NCI-H187 treated with DMSO at 0.1 percent for 48 hours (cell line): ENCODE measurements at regions not wholly inside any gene's neighbourhood (a gene's known extent, or its start where the extent isn't known, plus 50 kb on each side); places are given as distances from the start of the nearest gene placed in this dataset.
"Not testable (repeated sequence)": the region's sequence is repeated elsewhere in the genome, so short reads cannot be mapped to it uniquely, and the experiment has no call there.

Experiments used
- DNase-seq: peaks from one replicate; lab custom pipeline; 2025; lab: John Stamatoyannopoulos, UW

DNA sequence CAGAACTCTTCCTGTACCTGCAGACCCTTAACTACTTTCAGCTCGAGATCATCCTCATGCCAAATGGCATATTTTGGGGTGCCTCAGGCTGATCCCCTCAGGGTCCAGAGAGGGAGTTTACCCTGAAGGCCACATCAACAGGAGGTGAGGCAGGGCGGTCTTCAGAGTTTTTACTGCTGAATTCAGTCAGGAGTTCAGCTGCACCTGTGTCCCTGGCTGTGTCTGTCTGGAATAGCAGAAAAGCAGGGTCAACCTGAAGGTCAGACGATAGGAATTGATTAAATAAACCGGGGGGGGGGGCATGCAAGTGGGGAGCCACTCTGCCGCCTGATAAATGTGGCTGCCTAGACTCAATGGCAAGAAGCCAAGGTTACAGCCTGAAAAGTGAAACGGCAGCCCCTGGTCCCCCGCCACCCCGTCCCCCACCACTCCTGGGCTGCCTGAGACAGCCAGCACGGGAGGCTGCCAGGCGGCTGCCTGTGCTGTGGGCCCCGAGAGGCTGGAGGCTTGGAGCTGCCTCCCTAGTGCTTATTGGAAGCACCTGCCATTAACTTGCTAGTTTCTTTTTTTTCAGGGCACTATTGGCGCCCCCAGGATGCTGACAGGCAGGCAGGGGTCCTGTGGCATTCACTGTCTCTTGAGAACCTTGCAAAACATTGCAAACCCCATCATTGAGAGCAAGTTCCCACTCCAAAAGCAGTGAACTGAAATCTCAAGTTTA lies 182.7 kb upstream of the PPP1R26 start:
- no peak for DNase-seq

DNA sequence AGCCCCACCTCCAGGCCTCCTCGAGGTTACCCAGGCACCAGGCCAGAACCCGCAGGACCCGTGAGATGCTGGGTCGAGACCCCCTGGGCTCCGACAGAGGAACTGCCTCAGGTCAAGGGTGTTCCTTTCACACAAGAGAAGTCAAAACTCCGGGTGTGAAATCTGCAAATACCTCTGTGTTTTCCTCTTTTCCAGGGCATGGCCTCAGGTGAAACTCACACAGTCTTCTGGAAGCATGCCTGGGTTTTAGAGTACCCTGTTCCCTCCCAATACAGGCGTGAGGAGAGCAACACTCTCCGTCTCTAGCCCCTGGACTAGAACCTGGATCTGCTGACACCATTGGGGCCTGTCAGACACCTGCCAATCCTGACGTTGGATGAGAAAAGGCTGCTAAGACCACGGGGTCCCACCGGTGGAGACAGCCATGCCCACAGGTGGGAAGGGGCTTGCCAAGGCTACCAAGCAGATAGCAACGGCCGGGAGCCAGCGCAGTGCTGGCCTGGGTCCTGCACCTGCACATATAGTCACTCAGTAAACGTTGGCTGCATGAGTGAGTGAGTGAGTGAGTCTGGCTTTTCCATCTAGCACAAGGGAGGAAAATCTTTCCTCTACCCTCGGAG lies 182.0 kb upstream of the PPP1R26 start:
- no peak for DNase-seq

DNA sequence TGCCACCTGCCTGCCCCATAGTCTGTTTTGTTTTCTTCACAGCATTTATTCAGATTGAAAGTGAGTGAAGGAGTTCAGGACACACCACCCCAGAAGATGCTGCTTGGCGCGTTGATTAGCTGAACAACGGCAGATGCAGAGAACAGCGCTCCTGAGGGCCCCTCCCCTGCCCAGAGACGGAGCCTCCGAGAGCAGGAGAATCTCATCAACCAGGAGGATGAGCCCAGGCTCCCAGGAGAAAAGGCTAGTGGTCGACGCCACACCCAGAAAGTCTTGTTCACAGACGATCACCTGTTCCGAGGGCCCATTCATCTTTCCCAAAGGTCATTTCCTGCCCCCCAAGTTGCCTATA lies 180.4 kb upstream of the PPP1R26 start:
- DNase-seq: no peak

DNA sequence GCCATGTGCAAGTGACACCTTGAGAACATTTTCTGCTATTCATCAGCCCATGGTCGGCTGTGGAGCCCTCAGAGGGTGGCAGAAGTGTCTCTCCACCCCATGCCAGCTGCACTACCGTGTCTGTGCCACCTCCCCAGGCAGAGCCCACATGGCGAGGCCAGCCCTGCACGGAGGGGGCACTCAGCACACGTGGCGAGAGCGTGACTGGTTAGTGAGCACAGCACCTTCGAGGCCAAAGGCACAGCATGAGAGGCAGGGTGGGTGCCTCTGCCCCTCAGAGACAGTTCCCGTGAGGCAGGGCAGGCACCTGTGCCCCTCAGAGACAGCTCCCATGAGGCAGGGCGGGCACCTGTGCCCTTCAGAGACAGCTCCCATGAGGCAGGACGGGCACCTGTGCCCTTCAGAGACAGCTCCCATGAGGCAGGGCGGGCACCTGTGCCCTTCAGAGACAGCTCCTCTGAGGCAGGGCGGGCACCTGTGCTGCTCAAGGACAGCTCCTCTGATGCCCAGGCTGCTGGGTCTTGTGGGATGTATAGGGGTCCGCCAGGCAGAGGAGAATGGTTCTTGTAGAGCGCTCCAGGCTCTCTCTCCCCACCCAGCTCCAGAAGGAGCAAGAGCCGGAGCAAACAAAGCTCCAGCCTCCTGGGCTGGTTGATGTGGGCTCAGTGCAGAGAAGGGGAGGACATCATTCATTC lies 179.8 kb upstream of the PPP1R26 start:
- no peak for DNase-seq

DNA sequence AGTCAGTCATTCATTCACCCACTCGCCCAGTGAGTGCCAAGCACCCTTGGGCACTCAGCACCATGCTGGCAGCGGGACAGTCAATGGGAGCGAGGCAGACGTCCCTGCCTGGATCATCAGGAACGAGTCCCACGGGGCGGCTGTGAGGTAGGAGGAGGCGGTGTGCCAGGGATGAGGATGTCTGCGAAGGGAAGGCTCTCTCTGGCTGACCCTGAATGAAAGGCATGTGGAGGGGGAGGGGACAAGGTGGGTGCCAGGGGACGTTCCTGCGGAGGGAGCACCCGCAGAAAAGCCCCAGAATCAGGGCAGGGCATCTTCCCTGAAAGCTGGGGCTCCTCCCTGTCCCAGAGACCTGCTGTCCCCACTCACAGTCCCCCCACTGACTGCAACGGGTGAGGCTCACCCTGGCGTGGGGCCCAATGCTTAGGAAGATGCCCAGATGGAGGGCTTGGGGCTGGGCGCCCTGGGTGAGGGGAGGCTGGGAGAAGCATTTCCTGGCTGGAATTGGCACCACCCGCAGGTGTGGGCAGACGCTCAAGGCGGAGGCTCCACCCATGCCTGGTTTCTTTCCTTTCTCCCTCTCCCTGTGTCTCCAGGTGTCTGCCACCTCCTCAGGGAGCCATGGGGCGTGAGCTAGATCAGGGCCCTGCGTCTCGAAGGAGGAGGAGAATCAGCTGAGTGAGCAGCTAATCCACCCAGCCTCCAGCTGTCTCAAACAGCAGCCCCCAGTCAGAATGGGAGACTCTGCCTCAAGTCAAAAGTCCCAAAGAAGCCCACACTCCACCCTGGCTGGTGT lies 179.0 kb upstream of the PPP1R26 start:
- DNase-seq: no peak

DNA sequence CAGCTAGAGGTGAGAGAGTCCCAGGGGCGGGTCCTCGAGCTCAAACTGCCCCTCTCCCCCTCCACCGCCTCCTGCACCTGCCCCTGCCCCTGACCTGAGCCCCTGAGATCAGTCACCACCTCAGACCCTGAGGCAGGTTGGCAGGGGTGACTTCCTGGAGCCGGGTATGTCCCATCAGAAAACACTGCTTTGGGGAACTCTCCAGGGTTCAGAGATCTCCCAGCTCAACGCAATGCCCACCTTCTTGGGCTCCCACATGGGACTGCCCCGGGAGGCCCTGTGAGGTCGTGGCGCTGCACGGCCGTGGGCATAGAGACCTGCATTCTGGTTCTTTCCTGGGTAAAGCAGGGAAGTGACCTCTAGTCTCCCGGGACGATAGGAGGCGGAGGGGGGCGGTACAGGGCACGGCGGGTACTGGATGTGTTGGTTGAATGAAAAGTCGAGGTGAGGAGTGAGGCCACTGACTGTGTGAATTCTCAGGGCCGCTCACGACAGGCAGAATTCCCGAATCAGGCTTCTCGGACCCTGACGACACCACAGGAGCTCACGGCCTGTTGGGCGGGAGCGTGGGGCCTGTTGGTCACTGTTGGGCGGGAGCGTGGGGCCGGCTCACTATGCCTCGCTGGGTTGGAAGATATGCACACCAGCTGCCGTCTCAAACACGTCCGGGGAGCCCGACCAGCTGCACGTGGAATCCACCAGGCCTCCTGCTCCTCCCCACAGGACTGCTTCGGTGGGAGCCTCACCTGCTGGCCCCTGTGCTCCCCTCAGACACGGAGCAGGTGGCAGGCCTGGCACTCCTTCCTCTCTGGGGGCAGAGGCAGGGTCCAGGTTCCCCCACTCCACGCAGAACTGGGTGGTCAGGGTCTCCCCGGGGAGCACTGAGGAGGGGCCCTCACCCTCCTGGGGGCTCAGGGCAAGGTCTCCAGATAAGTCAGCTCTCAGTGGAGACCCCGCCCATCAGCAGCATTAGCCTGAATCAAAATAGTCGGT lies 178.0 kb upstream of the PPP1R26 start:
- DNase-seq: no peak

DNA sequence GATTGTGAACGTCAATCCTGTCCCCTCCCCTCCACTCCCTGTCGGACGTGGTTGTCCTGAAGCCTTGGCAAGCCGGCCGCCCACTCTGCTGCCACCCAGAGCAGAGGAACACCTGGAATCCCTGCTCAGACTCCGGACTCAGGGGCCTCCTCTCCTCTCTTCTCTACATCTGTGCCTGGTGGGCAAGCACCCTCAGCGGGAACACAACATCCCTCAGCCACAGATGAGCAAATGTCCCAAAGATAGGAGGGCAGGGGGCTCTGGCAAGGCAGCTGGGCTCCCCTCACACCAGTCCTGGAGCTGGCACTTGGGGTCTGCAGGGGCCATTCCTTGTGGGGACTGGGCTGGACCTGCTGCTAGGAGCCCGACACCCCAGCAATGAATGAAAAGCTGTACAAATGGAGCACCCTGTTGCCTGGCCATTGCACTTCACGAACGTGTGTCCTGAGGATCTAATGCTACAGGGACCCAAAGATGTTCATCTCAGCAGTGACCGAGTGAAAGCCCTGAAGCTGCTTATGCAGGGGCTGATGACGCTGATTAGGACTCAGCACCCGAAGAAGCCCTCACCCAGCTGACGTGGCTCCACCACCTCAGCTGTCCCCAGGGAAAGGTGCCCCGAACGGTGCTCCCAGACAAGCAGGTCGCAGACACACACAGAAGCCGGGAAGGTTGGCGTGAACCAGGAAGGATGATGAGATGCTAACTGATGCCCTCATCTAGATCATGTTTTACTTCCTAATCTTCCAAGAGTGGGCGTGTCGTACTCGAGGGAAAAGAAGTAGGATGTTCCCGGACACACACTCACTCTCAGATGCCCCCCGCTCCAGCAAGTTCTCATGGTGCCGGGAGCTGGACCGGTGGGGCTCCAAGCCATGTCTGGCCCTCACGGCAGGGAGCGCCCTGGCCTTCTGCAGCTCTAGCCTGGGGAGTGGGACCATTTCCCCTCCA lies 177.0 kb upstream of the PPP1R26 start:
- DNase-seq: no peak

DNA sequence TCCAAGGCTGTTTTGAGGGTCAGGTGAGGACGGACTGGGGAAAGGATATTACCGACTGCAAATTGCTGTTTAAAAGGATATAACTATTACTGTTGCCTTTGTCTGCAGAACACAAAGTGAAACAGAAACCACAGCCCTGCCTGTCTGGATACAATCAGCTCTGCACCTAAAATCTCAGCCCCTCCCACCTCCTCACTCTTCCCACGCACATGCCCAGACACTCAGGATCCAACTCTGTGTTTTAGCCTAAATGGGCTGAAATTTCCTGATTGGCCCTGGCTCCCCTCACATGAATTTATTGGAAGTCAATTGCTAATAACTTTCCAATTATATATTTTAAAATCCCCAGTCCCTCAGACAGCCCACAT lies 176.3 kb upstream of the PPP1R26 start:
- DNase-seq: no peak

DNA sequence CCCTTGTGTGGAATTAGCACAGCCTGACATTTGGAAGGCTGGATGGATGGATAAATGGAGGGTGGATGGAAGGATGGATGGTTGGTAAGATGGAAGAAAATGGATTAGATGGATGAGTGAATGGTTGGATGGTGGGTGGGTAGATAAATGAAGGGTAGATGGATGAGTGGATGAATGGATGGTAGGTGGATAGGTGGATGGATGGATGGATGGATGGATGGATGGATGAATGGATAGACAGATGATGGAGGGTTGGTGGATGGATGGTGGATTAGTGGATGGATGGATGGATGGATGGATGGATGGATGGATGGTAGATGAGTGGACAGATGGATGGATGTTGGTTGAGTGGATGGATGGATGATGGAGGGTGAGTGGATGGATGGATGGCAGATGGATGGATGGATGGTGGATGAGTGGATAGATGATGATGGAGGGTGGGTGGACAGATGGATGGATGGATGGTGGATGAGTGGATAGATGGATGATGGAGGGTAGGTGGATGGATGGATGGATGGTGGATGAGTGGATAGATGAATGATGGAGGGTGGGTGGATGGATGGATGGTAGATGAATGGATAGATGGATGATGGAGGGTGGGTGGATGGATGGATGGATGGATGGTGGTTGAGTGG lies 175.6 kb upstream of the PPP1R26 start:
- no peak for DNase-seq

DNA sequence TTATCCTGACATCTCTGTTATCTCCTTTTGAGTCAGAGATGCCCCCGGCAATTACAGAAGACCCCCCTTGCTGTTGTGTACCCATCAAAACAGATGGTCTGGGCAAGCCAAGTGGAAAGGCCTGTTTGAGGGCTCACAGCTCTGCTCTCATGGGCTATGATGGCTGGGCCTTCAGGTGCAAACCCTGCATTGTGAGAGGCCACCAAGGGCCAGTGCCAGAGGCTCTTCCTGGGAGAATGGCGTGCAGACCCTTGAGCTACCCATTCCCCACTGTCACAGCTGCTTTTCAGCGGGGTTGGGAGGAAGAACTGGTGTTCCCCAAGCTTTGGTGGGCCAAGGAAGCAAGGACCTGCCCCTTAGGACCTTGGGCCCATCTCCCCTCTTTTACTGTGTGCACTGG lies 174.7 kb upstream of the PPP1R26 start:
- DNase-seq: no peak

DNA sequence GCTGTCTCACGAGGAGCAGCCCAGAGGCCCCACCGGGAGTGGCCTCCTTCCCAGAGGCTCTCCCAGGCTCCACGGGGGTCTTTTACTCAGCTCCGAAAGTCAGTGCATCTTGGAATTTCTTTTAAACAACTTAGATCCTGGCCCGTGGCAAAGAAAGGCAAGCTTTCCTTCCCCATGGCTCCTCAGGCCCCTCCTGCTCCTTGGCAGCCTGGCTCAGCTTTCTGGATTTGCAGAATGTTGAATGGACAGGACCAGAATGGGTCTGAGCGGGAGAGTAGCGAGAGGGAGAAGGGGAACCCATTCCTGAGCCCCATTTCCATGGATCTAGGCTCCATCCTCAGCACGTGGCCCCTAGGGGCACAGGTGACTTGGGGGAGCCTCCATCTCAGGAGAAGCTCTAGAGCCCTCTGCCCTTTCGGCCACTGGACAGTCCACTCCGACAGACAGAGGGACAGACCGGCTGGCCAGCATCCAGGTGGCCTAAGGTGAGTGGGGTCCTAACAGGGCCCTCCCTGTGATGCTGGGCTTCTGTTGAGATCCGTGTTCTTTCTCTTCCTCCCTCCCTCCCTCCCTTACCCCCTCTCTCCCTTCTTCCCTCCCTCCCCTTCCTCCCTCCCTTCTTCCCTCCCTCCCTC lies 173.9 kb upstream of the PPP1R26 start:
- no peak for DNase-seq

DNA sequence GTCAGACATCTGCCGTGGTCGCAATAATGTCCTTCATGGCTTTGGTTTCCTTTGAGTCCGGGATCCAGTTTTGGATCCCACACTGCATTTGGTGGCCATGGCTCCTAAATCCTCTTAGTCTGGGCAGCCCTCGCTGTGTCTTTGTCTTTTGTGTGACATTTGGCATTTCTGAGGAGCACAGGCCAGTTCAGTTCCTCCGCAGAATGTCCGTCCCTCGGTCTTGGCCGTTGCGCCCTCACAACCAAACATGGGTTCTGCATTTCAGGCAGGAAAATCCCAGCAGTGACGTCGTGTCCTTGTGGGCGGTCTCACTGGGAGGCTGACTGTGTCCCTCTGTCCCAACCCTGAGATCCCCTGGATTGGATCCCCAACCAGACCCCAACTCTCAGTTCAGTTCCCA lies 172.9 kb upstream of the PPP1R26 start:
- DNase-seq: no peak

DNA sequence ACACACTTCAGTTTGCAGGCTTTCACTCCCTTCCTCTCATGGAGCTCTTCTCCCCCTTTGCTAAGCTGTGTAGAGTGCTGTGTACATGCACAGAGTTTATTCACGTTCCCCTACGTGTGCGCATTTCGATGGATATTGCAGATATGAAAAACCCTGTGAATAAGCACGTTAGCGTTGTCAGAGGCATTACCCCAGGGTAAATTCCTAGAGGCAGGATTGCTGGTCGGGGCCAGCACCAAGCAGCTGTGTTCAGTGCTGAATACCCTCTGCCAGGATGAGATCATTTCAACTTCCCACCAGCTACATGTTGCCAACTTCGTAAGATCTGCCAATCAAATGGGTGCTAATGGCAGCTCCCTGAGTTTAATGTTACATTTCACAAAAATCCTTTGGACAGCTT lies 172.3 kb upstream of the PPP1R26 start:
- no peak for DNase-seq

DNA sequence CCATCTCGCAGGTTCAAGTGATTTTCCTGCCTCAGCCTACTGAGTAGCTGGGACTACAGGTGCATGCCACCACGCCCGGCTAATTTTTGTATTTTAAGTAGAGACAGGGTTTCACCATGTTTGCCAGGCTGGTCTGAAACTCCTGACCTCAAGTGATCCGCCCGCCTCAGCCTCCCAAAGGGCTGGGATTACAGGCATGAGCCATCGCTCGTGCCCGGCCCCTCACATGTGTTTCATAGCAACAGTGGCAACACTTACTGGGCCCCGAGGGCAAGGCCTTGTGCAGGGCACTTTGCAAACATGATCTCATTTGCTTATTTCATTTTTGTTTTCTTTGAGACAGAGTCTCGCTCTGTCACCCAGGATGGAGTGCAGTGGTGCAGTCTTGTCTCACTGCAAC lies 171.7 kb upstream of the PPP1R26 start:
- DNase-seq: not testable (repeated sequence)

DNA sequence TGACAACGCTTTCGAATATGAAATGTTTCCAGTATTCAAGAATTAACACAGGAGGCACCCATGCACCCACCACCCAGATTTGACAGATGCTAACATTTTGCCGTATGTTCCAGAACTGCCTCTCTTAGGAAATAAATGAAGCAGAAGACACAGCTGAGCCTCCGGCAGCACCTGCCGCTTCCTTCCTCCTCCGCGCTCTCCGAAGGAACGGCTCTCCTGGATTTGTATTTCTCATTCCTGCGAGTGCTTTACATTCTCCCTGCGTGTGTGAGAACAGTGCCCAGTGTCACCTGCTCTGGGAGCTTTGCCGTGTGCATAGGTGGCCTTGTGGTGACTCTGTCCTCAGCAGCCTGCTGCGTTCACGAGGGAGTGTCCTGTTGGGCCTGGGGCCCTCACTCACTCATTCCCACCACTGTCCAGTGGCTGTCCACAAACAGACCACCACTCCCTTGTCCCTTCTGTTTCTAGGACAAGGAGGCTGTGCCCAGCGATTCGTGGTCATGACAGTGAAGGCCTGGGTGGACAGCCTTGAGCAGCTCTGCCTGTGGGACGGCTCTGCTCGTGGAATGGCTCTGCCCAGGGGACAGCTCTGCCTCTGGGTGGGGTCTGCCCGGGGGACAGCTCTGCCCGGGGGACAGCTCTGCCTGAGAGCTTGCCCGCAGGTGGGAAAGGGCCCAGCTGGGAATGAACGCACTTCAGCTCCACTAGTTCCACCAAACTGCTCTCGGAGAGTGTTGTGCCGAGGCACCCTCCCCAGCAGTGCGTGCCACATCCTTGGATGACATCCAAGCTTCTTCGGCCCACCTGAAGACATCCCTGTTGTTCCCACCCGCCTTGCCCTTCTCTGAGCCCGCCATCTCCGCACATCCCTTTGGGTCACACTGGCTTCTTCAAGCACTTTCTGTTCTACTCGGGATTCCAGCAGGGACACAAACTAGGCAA lies 170.5 kb upstream of the PPP1R26 start:
- no peak for DNase-seq

DNA sequence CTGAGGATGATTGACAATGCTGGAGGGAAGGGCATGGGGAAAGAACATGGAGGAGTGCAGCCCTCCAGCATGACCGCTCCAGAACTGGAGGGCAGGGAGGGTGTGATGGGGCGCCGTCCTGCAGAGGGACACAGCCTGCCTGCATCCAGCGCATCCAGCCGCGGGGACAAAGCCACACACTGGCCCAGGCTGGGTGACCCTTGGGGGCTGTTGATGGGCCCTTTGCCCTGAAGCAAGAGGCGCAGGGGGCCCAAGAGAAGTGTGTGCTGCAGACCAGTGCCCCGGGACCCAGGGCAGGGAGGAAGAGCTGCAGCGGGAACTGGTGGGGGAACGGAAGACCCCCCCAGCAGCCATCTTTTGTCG lies 169.8 kb upstream of the PPP1R26 start:
- DNase-seq: no peak

DNA sequence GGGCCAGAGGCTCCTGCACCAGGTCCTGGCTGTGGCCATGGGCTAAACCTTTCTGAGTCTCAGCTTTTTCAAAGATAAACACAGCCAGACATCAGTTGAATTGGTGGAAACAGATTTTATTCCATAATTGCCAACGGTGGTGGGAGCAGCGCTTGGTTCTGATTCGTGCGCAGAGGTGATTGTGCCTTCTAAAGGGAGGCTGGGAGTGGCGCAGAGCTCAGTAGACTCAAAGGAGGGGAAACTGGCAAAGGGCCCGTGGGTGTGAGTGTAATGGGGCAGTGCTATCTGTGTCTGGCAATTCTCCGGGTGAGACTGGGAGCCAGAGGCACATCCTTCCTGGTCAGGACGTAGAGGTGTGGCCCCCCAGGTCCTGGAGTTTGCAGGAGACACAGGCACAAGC lies 169.4 kb upstream of the PPP1R26 start:
- DNase-seq: no peak

DNA sequence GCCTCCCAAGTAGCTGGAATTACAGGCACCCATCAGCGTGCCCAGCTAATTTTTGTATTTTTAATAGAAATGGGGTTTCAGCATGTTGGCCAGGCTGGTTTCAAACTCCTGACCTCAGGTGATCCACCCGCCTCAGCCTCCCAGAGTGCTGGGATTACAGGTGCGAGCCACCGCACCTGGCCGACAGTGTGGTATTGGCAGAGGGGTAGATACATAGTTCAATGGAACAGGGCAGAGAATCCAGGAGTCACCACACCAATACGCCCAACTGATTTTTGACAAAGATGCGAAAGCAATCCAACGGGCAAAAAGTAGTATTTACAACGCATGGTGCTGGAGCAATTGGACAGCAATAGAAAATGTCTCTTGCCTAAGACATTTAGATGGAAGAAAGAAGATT lies 164.0 kb upstream of the PPP1R26 start:
- DNase-seq: no peak
